ENCODE measurements at regions not wholly inside any gene's neighbourhood (a gene's known extent, or its start where the extent isn't known, plus 50 kb on each side); places are given as distances from the start of the nearest gene placed in this dataset.

DNA sequence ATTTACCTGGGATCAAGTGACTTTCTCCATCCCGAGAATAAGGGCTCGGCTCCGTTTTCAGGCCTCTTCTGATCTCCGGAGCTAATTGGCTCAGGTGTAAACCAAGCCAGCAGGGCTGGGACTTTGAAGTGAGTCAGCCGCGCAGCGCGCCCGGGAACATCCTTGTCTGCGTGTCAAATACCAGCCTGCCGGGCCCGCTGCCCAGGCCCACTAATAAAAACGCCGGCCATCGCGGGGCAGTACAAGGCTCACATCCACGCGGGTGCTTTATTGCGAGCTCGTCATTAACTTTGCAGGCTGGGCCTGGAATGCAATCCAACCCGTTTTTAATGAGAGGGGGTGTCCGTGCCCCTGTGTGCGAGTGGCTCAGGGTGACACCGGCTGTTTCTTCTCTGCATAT is 416.8 kb downstream of the IRX2 start:
- DNase-seq (ENCODE audit: low read depth in 2 of 2): no peak

DNA sequence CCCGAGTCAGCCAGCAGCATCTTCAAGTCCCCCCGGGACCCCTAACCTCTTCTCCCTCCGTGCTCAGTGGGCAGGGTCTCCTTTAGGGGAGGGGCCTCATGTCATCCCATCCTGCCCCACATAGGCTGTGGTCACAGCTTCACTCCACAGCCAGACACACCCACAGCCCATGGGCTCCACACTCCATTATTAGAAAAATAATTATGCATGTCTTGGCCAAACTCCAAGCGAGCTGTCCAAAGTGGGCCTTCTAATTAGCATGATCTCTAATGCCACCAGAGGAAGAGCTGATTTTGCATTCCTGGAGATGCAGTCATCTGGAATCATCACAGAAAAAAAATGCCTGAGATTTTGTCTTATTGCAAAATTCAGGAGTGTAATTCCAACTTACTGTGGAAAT is 418.2 kb downstream of the IRX2 start:
- no peak for DNase-seq (ENCODE audit: low read depth in 2 of 2)

DNA sequence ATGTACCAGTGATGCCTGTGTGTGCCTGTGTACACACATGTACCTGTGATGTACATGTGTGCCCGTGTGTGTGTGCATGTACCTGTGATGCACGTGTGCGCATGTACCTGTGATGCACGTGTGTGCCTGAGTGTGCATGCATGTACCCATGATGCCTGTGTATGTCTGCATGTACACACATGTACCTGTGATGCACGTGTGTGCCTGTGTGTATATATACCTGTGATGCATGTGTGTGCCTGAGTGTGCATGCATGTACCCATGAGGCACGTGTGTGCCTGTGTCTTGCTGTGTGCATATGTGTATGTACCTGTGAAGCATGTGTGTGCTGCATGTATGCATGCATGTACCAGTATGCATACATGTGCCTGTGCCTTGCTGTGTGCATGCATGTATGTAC is 419.0 kb downstream of the IRX2 start:
- no peak for DNase-seq (ENCODE audit: low read depth in 2 of 2)

DNA sequence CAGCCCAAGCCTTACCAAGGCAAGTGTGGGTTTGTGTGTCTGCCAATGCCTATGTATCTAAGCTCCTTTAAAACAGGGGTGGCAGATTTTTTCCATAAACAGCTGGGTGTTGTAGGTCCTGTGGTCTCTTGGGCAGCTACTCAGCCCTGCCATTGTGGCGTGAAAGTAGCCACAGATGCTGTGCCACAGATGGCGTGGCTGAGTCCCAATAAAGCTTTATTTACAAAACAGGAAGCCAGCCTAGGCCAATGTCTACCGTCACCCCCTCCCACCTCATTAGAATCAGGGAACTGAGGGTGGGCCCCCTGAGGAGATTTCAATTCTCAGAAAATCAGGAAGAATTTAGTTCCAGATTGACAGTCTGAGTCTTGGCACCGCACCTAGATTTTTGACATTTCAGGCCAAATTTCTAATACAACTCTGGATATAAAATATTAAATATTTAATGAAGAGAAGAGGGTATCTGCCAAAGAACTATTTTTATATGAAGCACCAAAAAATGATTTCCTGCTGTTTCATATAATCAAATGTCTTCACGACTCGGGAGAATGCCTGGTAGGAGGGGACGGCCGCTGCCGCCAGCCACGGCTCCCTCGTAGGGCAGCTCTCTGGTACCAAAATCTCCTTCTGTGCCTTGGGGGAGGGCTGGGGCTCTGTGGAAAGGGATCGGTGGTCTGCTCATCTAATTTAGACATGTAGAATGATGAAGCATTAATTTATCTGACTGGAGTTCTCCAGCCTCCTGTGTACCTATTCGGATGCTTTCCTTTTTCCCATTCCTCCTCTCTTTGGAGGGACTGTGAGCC is 420.9 kb downstream of the IRX2 start:
- DNase-seq (ENCODE audit: low read depth in 2 of 2): no peak

DNA sequence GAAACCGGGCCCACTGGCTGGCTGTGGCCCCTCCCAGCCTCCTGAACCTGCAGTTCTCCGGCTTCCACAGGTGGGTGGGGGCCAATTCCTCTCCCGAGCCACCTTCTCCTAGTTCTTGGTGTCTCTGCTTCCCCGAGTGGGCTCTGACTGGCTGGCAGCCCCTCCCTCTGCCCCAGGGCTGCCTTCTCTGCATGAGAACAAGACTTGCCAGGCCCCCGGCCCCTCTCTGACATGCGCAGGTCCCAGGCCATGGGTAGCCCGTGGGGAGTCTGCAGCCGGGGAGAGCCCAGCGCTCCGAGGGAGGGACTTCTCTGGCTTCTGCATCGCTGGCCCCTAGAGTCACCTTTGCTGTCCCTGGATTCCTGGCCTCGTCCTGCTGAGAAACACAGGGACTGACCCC is 421.7 kb downstream of the IRX2 start:
- no peak for DNase-seq (ENCODE audit: low read depth in 2 of 2)

DNA sequence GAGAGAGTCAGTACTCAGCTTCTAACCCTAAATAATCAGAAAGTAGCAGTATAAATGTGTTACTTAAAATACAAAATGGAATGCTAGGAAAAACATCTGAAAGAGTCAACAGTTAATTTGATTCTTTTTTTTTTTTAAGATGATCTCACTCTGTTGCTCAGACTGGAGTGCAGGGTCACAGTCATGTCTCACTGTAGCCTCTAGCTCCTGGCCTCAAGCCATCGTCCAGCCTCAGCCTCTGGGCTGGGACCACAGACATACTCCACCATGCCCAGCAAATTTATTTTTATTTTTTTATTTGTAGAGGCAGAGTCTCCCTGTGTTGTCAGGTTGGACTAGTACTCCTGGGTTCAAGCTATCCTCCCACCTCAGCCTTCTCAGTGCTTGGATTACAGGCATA is 424.9 kb downstream of the IRX2 start:
- DNase-seq (ENCODE audit: low read depth in 2 of 2): no peak

DNA sequence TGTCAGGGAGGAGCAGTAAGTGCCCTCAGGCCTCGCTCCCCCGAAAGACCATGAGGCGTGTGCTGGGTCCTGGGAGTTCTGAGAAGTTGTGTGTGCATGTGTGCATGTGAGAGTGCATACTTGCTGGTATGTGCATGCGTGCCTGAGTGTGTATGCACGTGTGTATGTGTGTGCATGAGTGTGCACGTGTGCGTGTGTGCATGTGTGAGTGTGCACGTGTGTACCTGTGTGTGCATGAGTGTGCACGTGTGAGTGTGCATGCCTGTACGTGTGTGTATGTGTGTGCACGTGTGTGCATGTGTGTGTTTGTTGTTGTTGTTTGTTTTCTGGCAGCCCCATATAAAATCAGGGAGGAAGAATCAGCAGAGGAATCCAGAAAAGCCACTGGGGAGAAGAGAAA is 426.7 kb downstream of the IRX2 start:
- DNase-seq (ENCODE audit: low read depth in 2 of 2): no peak

DNA sequence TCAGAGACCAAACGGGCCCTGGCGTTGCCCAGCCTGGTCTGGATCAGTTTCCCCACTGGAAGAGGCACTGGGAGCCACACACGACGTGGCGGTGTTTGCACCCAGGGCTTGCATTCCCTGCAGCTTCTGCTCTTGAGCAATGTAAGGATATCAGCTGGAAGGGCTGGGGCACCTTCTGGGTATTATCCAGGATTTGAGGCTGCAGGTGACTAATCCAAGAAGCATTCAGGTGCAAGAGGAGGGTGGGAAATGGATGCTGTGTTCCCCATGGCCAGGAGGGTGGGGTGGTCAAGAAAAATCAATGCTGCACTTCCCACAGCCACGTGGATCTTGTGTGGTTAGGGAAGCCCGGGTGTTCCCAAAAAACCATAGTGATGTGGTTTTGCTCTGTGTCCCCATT is 430.9 kb downstream of the IRX2 start:
- DNase-seq (ENCODE audit: low read depth in 2 of 2): no peak

DNA sequence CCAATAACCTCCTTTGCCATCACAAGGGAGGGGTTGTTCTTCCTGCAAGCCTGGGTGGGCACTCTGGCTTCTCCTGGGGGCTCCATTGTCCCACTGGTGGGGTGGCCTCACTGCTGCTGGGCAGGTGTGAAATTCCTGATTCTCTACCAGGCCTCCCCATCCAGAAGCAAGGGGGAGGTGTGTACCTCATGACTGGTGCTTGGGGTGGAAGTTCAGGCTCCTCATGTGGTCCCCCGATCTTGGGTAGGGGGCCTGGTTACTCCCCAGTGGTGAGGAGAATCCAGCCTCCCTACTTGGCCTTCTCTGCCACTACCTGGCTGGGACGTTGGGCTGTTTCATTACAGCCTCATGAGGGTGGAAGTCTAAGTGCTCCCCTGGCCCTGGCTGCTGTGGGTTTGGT is 433.9 kb downstream of the IRX2 start:
- DNase-seq (ENCODE audit: low read depth in 2 of 2): no peak

DNA sequence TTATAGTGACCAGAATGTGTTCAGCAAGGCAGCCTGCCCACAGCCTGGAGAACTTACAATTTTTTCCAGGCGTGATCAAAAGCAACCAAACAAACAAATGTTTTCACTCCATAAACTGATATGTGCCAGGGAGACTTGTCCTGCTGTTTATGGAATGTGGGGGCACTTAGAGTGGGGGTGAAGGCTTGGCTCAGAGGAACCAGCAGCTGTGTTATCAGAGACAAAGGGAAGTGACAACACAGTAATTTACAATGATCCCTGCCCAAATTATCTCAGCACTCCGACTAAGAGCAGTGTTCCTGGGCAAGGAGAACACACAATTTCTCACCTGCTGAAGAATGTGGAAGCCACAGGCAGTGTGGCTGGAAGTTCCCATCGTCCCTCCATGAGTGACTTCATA is 429.1 kb upstream of the IRX4 start:
- DNase-seq (ENCODE audit: low read depth in 2 of 2): no peak

DNA sequence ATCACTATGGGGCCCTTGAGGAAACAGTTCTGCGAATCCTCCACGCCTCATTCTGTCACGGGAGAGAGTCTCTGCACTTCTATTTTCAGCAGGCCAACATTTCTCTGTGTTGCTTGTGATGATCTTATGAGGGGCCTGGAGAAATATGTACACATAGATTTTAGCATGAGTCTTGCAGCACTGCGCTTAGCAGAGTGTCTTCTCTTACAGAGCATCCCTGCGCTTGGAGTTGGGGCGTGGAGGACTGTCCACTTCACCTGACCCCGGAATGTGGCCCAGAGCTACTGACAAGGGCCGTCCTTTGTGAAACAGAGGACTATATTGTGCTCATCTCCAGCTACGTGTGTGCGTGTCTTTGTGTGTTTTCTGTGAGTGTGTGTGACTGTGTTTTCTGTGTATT is 428.2 kb upstream of the IRX4 start:
- DNase-seq (ENCODE audit: low read depth in 2 of 2): no peak

DNA sequence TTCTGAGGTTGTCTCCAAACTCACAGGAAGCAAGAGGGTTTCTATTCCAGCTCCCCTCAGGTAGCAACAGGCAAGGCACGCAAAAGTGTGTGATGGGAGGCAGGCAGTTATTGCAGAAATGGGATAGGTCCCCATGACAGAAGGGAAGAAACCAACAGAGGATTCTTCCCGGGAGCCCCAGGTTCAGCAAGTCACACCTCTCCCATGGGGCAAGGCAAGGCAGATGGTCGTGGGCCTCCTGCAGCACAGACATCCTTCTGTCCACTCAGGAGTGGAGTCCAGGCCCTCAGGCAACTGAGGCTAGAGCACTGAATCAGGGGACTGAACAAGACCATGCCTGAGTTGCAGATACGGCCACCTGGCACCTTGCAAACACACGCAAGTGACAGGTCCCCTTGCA is 424.9 kb upstream of the IRX4 start:
- DNase-seq (ENCODE audit: low read depth in 2 of 2): no peak

DNA sequence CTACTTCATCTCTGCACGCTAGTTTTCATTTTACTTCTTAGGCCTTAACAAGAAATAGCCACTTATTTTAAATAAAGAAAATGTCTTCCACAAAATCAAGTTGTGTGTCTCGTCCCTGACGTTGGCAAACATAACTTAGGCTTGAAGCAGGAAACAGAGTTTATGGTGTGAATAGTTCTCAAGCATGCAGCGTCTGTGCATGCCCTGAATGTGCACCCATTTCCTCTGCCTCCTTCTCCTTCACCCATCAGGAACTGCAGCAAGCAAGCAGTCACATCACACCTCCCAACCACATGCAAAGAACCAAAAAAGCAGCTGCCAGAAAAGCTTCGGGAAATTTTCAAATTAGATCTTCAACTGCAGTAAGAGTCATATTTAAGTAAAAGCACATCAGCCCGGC is 424.0 kb upstream of the IRX4 start:
- DNase-seq (ENCODE audit: low read depth in 2 of 2): no peak

DNA sequence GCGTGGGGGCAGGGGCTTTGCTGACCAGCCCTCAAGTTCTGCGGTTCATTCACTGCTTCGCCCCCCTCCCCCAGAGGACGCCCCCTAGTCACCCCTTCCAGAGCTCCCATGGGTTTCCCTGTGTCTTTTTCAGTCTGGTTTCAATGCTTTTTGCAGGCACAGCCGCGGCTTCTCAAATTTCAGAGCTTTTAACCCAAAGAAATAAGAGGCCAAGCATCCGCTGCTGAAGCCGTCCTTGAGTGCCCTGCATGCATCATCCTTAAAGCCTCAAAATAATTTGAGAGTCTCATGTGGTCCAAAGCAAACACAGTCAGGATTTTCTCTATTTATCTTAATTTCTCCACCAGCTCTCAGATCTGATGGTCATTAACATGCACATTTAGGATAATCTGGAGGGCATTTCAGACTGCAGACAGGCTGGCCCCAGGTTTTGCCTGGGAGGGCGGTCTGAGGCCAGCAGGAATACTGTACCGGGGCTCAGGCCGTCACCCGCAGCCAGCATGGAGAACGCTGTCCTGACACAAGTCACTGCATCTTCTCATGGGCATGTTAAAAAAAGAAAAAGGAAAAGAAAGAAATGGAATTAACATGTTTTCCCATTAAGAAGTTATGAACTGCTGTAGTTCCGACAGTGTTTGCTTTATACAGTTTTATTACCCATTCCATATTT is 420.8 kb upstream of the IRX4 start:
- no peak for DNase-seq (ENCODE audit: low read depth in 2 of 2)

DNA sequence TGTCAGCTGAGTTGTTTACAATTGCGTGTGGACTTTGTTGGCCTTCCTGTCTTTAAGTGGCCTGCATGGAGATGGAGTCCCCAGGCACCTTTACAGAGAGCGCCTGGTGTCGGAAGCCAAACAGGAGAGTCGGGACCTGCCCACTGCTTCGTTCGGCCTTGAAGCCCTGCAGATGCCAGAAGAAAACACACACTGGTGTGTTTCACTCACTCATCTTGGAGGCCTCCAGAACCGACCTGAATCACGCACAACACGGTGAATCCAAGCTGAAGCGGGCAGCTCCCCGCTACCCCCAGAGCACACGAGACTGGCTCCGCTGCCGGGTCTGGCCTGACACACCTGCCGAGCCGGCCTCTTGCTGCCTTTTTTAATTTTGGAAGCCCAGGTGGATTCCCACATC is 419.4 kb upstream of the IRX4 start:
- DNase-seq (ENCODE audit: low read depth in 2 of 2): no peak

DNA sequence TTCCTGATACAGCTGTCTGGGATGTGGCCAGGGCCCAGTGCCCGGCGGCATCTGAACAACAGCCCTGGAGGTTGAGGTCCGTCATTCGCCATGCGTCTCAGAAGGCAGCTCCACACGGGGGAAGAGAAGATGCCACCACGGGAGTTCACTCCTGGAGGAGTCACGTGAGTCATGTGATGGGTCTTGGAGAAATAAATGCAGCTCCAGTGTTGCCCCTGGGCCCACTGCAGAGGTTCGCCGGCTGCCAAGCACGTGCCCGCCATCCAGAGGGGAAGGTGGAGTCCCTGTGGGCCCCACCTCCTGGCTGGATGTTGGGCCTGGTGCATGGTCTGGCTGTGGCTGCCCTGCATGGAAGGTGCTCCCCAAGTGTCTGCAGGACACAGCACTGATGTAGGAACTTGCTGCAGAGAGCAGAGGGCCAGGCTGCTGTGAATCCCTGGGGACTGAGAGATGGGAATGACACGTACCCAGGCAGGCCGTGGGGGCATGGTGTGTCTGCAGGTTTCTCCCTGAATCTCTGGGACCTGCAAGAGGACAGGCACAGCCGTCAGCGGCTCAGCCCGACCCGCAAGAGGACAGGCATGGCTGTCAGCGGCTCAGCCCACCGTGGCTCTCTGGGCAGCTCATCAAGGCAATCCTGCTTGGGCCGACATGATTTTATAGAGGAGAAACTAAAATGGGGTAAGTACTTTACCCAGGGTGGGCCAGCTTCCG is 418.3 kb upstream of the IRX4 start:
- no peak for DNase-seq (ENCODE audit: low read depth in 2 of 2)

DNA sequence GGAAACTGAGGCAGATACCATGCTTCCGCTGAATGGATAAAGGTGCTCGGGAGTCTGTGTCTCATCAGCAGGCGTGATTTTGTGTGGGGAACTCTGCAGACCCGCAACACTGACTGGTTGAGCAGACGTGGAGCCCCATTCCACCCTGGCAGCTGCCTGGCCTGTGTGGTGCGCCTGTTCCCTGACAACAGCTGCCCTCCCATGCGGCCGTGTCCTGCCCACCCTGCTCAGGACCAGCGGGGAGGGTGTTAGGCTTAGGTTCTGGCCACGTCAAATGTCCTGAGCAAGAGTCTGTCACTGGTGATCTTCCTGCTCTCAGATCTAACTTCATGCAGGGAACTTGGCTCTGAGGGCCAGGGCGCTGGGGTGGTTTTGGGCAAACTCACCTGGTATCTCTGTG is 417.7 kb upstream of the IRX4 start:
- DNase-seq (ENCODE audit: low read depth in 2 of 2): no peak

DNA sequence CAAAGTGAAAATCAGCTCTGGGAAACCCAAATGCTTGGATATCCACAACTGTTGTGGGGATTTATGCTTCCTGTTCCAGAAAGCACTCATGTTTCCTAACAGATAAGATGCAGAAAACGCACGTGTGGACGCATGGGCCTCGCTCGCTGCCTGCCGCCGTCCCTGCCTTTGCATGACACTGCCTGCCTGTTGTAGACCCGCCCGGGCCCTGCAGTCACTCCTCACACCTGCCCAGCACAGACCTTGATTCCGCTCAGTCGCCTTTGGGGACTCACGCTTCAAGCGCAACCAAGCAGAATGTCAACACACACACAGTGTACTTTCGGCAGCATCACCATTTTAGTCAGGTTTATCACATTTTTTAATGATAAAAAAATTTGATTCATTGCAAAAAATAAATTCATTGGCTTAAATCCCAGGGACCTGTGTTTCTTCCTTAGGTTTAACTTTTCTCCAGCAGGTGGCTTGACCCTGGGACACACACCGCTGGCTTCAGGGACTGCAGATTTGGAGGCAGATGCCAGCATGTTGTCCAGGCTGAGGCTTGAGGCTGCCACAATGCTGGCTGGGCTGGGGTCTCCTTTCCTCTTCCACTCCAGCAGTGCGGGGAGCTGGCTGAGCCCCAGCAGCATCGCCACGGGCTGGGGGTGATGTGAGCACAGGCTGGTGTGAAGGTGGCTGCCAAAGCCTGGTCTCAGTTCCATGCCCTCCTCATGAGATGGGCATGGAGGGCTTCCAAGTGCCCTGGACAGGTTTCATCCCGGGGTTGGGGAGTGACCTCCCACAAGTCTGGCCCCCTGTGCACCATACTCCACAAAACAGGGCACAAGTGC is 416.9 kb upstream of the IRX4 start:
- no peak for DNase-seq (ENCODE audit: low read depth in 2 of 2)

DNA sequence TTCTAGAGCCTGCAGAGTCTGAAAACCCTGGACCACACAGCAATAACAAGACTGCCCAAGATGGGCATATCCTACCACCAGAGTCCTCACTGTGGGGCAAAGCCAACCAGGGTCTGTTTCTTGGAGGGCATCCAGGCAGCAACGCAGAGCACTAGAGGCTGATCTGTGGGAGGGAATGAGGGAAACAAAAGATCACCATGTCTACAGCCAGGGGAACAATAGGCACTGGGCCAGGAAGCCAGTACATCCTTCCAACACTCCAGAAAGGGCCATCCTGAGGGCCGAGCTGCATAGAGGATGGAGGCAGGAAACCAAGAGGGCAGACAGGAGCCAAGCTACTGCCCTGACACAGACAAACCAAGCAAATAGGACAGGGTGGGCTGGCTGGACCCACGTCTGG is 416.1 kb upstream of the IRX4 start:
- DNase-seq (ENCODE audit: low read depth in 2 of 2): no peak

DNA sequence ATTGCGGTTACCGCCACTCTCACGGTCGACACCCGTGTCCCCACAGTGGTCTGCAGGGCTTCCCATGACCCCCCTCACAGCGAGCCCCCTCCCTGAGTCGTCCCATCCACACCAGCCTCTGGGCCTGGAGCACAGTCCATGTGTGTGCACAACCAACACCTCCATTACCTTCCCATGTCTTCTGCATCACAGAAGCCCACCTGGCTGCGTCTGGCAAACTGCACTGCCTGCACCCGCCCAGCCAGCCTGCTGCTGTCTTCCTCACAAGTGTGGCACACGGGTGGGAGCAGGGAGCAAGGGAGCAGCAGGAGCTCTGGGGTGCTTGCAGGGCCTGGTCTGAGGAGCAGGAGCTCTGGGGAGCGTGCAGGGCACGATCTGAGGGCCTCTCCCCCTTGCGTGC is 415.3 kb upstream of the IRX4 start:
- no peak for DNase-seq (ENCODE audit: low read depth in 2 of 2)

DNA sequence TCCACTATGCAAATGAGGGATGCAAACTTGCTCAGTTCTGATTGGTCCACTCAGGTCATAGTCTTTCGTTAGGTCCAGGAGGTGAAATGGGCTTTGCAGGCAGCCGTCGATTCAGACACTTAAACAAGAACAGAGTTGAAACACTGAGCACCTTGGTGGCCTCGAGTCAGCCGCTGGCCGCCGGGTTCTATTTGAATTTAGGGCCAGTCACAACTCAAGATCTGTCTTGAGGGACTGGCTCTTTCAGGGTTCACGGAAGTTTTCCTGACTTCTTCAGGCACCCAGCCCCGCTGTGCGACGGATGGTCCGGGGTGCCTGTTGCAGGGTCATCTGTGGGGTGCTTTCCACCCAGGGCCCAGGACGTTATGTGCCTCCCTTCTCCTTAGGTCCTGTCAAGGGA is 412.8 kb upstream of the IRX4 start:
- no peak for DNase-seq (ENCODE audit: low read depth in 2 of 2)

DNA sequence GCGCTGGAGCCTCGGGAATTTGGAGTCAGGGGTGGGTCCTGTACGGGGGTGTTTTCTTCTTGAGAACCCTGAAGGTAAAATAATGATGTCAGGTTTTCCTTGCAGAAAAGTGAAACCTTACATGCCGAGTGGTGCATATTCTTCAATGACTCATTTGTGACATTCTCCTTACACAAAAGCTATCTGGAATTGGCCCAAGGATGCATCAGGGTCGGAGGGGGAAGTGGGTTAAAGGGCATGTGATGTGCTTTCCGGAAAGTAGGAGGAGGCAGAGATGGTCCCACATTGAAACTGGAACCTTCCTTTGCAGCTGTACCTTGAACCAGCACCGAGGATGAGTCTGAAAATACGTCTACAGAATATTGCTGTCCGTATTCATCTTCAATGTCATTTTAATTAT is 411.2 kb upstream of the IRX4 start:
- DNase-seq (ENCODE audit: low read depth in 2 of 2): no peak
